Astrocyte (in vitro differentiated cells and primary cell): ENCODE measurements at regions not wholly inside any gene's neighbourhood (a gene's known extent, or its start where the extent isn't known, plus 50 kb on each side); places are given as distances from the start of the nearest gene placed in this dataset.

Experiments used
- EZH2 ChIP-seq: IDR thresholded peaks from 2 replicates; pipeline ENCODE4 v1.6.1; 2012; ENCODE audit warnings: mild to moderate bottlenecking, low read length, inconsistent platforms; ENCODE audit not compliant: insufficient read depth
- TF ChIP-seq, protein P1 (sequence below): IDR thresholded peaks from 2 replicates; pipeline ENCODE4 v1.5.1; 2011; ENCODE audit warnings: low read depth, mild to moderate bottlenecking, inconsistent platforms, low read length, moderate library complexity; ENCODE audit not compliant: insufficient read depth

DNA sequence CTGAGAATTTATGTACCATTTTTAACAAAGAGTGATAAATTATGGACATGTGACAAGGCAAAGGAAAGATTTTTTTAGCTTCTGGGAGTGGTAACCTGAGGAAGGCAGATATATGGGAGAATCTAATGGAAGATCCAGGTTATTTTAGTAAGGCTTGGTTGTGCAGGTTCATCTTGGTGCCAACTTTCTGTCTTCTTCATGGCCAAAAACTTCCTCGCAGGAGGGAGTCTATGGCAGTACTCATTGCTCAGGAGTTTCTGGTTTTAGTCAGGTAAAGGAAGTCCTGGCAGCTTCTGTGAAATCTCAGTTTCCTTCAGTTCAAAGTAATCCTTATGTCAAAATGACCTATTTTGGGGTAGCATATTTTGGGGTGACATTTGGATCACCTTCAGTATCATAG, 248.3 kb upstream of the KCNN2 start:
- TF ChIP-seq EZH2, result no peak
- TF ChIP-seq, protein P1, sequence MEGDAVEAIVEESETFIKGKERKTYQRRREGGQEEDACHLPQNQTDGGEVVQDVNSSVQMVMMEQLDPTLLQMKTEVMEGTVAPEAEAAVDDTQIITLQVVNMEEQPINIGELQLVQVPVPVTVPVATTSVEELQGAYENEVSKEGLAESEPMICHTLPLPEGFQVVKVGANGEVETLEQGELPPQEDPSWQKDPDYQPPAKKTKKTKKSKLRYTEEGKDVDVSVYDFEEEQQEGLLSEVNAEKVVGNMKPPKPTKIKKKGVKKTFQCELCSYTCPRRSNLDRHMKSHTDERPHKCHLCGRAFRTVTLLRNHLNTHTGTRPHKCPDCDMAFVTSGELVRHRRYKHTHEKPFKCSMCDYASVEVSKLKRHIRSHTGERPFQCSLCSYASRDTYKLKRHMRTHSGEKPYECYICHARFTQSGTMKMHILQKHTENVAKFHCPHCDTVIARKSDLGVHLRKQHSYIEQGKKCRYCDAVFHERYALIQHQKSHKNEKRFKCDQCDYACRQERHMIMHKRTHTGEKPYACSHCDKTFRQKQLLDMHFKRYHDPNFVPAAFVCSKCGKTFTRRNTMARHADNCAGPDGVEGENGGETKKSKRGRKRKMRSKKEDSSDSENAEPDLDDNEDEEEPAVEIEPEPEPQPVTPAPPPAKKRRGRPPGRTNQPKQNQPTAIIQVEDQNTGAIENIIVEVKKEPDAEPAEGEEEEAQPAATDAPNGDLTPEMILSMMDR, result no peak
